GM23248 (cell line): ENCODE measurements at regions not wholly inside any gene's neighbourhood (a gene's known extent, or its start where the extent isn't known, plus 50 kb on each side); places are given as distances from the start of the nearest gene placed in this dataset.
"Not testable (repeated sequence)": the region's sequence is repeated elsewhere in the genome, so short reads cannot be mapped to it uniquely, and the experiment has no call there.

Experiments used
- EZH2 ChIP-seq: fragments of 200-600 bp; sonication (generic); IDR thresholded peaks from 2 replicates; pipeline ENCODE4 v1.6.1; 2018; ENCODE audit warnings: antibody characterized with exemption, mild to moderate bottlenecking; ENCODE audit not compliant: insufficient read depth, poor library complexity, severe bottlenecking
- EZH2phosphoT487 ChIP-seq: fragments of 200-600 bp; sonication (generic); IDR thresholded peaks from 2 replicates; pipeline ENCODE4 v1.6.1; 2018; ENCODE audit warnings: antibody characterized with exemption, moderate library complexity, mild to moderate bottlenecking, low read depth; ENCODE audit not compliant: insufficient read depth

DNA sequence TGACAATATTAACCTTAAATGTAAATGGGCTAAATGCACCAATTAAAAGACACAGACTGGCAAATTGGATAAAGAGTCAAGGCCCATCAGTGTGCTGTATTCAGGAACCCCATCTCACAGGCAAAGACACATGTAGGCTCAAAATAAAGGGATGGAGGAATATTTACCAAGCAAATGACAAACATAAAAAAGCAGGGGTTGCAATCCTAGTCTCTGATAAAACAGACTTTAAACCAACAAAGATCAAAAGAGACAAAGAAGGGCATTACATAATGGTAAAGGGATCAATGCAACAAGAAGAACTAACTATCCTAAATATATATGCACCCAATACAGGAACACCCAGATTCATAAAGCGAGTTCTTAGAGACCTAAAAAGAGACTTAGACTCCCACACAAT, 159.9 kb upstream of the ZNF648 start:
- not testable (repeated sequence) for TF ChIP-seq EZH2, EZH2phosphoT487
